Activated CD4-positive, alpha-beta T cell treated with anti-CD3 and anti-CD28 coated beads for 48 hours (primary cell): ENCODE measurements at regions not wholly inside any gene's neighbourhood (a gene's known extent, or its start where the extent isn't known, plus 50 kb on each side); places are given as distances from the start of the nearest gene placed in this dataset.
"Not testable (repeated sequence)": the region's sequence is repeated elsewhere in the genome, so short reads cannot be mapped to it uniquely, and the experiment has no call there.

Source experiments
- DNase-seq: peaks from one replicate; pipeline ENCODE4 v3.0.0-alpha.2; 2020

DNA sequence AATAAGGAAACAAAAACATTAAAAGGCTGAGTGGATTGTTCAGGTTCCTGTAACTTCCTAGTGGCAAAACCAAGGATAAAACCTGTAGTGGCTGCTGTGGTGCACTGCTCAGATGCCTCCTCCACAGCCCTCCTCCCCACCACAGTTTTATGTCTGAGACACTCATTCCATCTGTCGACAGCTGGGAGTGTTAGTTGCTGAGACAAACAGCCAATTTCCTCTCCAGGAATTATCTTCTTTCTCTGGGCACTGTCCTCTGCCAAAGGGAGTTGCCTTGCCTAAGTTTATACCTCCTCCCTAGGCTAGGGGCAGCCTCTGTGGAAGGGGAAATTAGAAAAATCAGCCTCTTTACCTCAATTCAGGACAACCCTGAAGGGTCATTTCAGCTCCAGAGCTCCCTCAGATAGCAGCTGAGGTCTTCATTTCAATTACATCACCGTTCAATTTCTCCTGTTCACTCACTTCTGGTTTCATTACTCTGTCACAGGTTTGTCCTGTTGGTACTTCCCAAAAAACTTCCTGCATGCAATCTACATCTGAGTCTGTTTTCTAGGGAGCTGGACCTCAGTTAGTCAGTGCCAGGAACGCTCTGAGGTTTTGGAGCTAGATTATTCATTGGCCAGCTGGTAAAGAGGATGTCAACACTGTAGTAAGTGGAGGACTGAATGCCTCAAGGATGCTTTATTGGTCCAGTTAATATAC, 74.9 kb upstream of the ATP2B1 start:
- no peak for DNase-seq

DNA sequence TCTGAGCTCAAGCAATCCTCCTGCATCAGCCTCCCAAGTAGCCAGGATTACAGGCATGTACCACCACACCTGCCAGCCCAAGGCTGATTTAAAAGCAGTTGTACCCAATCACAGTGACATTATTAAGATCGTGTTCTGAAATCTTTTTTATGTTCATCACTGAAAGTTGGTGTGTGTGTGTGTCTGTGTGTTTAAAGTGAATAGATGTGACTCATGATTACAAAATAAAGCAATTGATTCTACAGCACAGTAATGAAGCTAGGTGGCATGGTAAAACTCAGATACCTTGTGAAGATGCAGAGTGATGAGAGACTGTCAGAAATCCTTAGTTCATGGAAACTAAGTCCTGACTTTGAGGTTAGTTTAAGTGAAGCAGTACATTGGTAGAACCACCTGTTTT, 74.2 kb upstream of the ATP2B1 start:
- no peak for DNase-seq

DNA sequence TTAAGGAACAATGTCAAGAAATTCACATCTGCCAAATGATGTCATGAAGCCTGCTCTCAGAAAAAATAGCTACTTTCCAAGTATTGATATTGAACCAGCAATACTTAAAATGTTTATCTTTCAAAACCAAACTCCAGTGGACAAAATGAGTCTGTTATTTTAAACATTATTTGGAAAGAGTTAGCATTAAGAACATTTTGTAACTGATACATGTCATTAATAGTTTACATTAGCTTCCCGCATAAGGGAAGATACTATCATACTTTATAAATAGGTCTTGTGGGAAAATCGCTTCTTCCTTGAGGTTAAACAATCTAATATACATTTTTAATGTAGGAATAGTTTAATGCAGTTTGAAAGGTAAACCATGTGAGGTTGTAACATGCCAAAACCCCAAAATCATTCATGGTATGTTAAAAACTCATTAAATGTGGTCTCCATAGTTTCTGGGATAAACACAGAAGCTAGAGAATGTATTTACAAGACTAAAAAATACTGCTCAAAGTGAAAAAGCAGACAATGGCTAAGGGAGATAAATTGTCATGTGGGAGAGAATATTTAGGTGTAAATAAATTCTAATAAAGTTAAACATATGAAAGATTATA, 73.4 kb upstream of the ATP2B1 start:
- DNase-seq = no peak

GRCh38 chr12:89781156-89781555, 72.5 kb upstream of the ATP2B1 start:
- DNase-seq = no peak

- DNase-seq = no peak
Measured at GRCh38 chr12:89779090-89779489, 70.5 kb upstream of the ATP2B1 start.

GRCh38 chr12:89777733-89778379, 69.2 kb upstream of the ATP2B1 start:
- no peak for DNase-seq

DNA sequence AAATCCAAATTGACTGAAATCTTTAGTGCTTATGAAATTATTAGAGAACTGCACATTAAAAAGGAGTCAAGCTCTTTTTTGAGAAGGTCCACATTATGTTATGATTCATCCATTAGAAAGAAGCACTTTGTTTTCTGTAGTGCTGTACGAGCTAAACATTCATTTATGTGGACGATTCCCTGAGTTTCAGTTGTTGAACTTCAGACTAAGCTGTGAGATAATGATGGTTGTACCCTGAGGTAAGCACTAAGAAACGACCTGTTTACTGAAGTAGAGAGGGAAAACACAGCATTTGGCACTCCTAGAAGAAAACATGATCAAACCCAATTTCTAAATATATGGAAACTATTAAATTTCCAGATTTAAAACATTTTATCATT, 67.3 kb upstream of the ATP2B1 start:
- no peak for DNase-seq

DNA sequence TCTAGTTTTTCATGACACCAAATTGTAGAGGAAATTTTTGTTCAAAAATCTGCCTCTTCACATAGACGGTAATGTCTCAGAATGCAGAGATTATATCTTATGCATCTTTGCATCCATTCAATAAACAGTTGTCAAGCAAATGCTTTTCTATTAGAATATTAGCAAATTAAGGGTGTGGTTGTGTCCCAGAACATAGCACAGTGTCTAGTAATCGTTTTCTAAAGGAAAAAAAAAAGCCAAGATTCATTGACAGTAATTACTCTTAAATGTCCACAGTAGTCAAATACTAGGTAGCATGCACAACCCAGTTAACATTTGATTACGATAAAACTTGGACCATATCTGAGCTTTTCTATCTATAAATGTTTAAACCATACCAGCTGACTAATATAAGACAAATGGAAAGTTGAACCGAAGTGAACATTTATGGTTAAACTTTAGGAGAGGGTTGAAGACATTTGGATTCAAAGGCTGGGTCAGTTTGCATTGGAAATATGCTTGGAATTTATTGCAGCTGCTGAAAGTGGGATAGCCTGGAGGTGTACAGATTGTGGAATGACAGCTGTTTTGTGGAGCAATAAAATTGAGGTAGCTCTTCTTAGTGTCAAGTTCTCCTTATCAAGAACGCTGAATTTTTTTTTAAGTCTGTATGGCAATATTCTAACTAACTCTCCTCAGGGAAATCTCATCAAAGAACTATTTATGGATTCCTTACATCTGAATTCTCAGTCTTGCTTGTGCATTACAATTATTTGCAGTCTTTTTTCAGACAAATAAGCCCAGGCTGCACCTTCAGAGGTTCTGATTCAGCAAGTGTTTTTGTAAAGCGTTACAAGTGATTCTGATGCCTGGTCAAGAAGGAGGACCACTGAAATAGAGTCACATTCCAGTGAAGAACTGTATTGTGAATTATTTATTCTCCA, 66.7 kb upstream of the ATP2B1 start:
- no peak for DNase-seq

GRCh38 chr12:89774645-89775044, 66.0 kb upstream of the ATP2B1 start:
- DNase-seq = no peak

GRCh38 chr12:89770391-89770790, 61.8 kb upstream of the ATP2B1 start:
- DNase-seq = no peak

DNA sequence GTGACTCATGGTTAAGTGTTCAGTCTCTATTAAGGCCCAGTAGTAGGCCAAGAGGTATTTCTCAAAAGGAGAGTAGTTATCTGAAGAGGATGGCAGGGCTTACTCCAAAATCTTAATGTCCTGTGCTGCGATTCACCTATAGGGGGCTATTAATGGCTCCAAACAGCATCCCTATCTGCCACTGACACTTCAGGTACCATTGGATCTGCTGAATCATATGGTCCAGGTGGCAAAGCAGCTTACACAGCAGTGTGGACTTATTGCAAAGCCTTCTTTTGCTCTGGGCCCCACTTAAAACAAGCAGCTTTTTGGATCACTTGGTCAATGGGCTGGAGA, 60.8 kb upstream of the ATP2B1 start:
- no peak for DNase-seq

DNA sequence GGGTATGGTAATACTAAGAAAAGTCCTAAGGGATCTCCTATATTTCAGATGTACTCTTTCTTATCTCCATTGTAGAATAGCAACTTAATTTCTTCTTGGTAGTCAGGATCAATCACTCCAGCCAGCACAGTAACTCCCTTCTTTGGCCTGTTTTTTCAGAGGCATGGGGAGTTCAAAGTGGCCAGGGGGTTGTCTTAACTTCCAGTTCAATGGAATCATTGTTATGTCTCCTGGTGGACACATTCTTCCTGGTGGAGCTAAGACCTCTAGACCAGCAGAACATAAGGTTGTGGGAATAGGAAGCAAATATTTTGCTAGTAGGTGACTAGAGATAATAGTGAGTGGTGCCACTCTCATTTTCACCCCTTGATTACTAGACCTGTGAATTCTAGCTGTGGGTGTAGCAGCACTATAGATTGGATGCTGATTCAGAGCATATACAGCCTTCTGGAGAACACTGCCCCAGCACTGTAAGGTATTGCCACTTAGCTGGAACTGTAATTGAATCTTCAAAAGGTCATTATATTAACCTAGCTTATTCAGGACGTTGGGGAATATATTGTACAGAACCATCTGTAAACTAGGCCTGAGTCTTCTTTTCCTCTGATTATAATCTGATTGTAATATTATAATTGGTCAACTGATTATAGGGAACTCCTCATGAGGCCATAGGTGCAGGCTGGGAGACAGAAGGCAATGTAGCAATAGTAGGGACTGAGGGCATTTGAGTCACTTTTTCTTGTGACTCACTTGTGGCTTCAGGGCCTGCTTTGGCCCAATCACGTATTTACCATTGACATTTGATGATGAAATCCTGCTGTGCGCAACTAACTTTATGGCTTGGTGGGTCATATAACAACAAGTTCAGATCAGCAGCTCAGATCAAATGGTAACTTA, 60.2 kb upstream of the ATP2B1 start:
- peak; percentile 36 for DNase-seq

- DNase-seq = no peak
Measured at GRCh38 chr12:89765959-89766824, 57.6 kb upstream of the ATP2B1 start.

GRCh38 chr12:89764164-89764563, 55.5 kb upstream of the ATP2B1 start:
- not testable (repeated sequence) for DNase-seq

- DNase-seq = no peak
Measured at GRCh38 chr12:89762498-89763170, 54.0 kb upstream of the ATP2B1 start.

GRCh38 chr12:89760783-89761182, 52.1 kb upstream of the ATP2B1 start:
- no peak for DNase-seq
